ENCODE measurements at regions not wholly inside any gene's neighbourhood (a gene's known extent, or its start where the extent isn't known, plus 50 kb on each side); places are given as distances from the start of the nearest gene placed in this dataset.

- Histone ChIP-seq H3K9me2 (replicated peaks; ENCODE audit: low read depth, low read length) (no peaks in the 10 kb centered on the region), H3K4me3 (ENCODE audit: low read length, poor library complexity, severe bottlenecking) (no peak overlapping the region), H3K36me3 (ENCODE audit: insufficient read depth, low read length) (no peaks in the 10 kb centered on the region), H3K9ac (ENCODE audit: low read depth, low read length, poor library complexity, severe bottlenecking) (no peak overlapping the region), H3K9me3 (ENCODE audit: insufficient read depth, low read depth, low read length) (no peaks in the 10 kb centered on the region; the same call in 1 of the 2 replicates), H3K79me2 (ENCODE audit: insufficient read depth, low read length) (no peaks in the 10 kb centered on the region), H3K4me2 (ENCODE audit: low read depth, low read length, poor library complexity, severe bottlenecking) (no peak overlapping the region), H3K27me3 (ENCODE audit: insufficient read depth, low read length, poor library complexity, severe bottlenecking) (no peaks in the 10 kb centered on the region), H4K20me1 (ENCODE audit: insufficient read depth, low read length, poor library complexity, severe bottlenecking) (no peaks in the 10 kb centered on the region), H3K4me1 (ENCODE audit: insufficient read depth, low read length, poor library complexity, severe bottlenecking) (no peaks in the 10 kb centered on the region), H3F3A (ENCODE audit: low read depth) (no peaks in the 10 kb centered on the region), H2AFZ (ENCODE audit: low read length) (no peak overlapping the region)
- TF ChIP-seq EZH2phosphoT487 (IDR thresholded peaks at IDR 0.05; ENCODE audit: borderline replicate concordance), result no peak
- no peak for TF ChIP-seq CTCF (conservative IDR thresholded peaks at IDR 0.05; ENCODE audit: low read length)
Observed at GRCh38 chr1:222375701-222376100, 172.2 kb downstream of the HHIPL2 start.

GRCh38 chr1:222373831-222374602 is 173.9 kb downstream of the HHIPL2 start:
- Histone ChIP-seq H3K9me3 (ENCODE audit: insufficient read depth, low read depth, low read length) (no peaks in the 10 kb centered on the region), H3K36me3 (ENCODE audit: insufficient read depth, low read length) (no peaks in the 10 kb centered on the region), H3K79me2 (ENCODE audit: insufficient read depth, low read length) (no peaks in the 10 kb centered on the region), H3K4me2 (ENCODE audit: low read depth, low read length, poor library complexity, severe bottlenecking) (no peak overlapping the region), H3F3A (ENCODE audit: low read depth) (no peaks in the 10 kb centered on the region), H2AFZ (ENCODE audit: low read length) (no peak overlapping the region), H3K4me3 (ENCODE audit: low read length, poor library complexity, severe bottlenecking) (no peak overlapping the region), H3K9me2 (replicated peaks; ENCODE audit: low read depth, low read length) (no peaks in the 10 kb centered on the region), H3K9ac (ENCODE audit: low read depth, low read length, poor library complexity, severe bottlenecking) (no peak overlapping the region), H3K27me3 (ENCODE audit: insufficient read depth, low read length, poor library complexity, severe bottlenecking) (no peaks in the 10 kb centered on the region), H3K4me1 (ENCODE audit: insufficient read depth, low read length, poor library complexity, severe bottlenecking) (no peaks in the 10 kb centered on the region), H4K20me1 (ENCODE audit: insufficient read depth, low read length, poor library complexity, severe bottlenecking) (no peaks in the 10 kb centered on the region)
- TF ChIP-seq EZH2phosphoT487 (IDR thresholded peaks at IDR 0.05; ENCODE audit: borderline replicate concordance), result no peak
- TF ChIP-seq CTCF (conservative IDR thresholded peaks at IDR 0.05; ENCODE audit: low read length), result no peak

- H3F3A ChIP-seq (ENCODE audit: low read depth), result no peaks in the 10 kb centered on the region
- no peak for TF ChIP-seq CTCF (conservative IDR thresholded peaks at IDR 0.05; ENCODE audit: low read length)
- TF ChIP-seq EZH2phosphoT487 (IDR thresholded peaks at IDR 0.05; ENCODE audit: borderline replicate concordance), result no peak
- no peak overlapping the region for H3K9ac ChIP-seq (ENCODE audit: low read depth, low read length, poor library complexity, severe bottlenecking)
- no peaks in the 10 kb centered on the region for H3K27me3 ChIP-seq (ENCODE audit: insufficient read depth, low read length, poor library complexity, severe bottlenecking)
- H3K79me2 ChIP-seq (ENCODE audit: insufficient read depth, low read length), result no peaks in the 10 kb centered on the region
- H3K9me3 ChIP-seq (ENCODE audit: insufficient read depth, low read depth, low read length), result no peaks in the 10 kb centered on the region
- no peaks in the 10 kb centered on the region for H3K4me1 ChIP-seq (ENCODE audit: insufficient read depth, low read length, poor library complexity, severe bottlenecking)
- no peaks in the 10 kb centered on the region for H3K9me2 ChIP-seq (replicated peaks; ENCODE audit: low read depth, low read length)
- no peak overlapping the region for H3K4me2 ChIP-seq (ENCODE audit: low read depth, low read length, poor library complexity, severe bottlenecking)
- H3K4me3 ChIP-seq (ENCODE audit: low read length, poor library complexity, severe bottlenecking), result no peak overlapping the region
- H3K36me3 ChIP-seq (ENCODE audit: insufficient read depth, low read length), result no peaks in the 10 kb centered on the region
- no peak overlapping the region for H2AFZ ChIP-seq (ENCODE audit: low read length)
- H4K20me1 ChIP-seq (ENCODE audit: insufficient read depth, low read length, poor library complexity, severe bottlenecking), result no peaks in the 10 kb centered on the region
Observed at GRCh38 chr1:222373216-222373615, 174.7 kb downstream of the HHIPL2 start.
